ENCODE measurements at regions not wholly inside any gene's neighbourhood (a gene's known extent, or its start where the extent isn't known, plus 50 kb on each side); places are given as distances from the start of the nearest gene placed in this dataset.

GRCh38 chr2:16509042-16509441 lies 156.6 kb downstream of the CYRIA start:
- TF ChIP-seq CTCF (IDR thresholded peaks at IDR 0.05) = no peak
- peaks cover 64% of the 10 kb centered on the region for H3K27me3 Mint-ChIP-seq

GRCh38 chr2:16508490-16508851 lies 157.2 kb downstream of the CYRIA start:
- H3K27ac ChIP-seq (ENCODE audit: low read depth in 1 of 2, low read length in 2 of 2) = no peak overlapping the region
- peaks cover 20 to 40% of the 10 kb centered on the region in 2 experiments for H3K27me3 ChIP-seq (ENCODE audit: control insufficient read depth in 1 of 2, insufficient read depth in 2 of 2, low read length in 2 of 2)
- ChIA-PET POLR2A (no interaction called here), CTCF (no interaction called here)
- Mint-ChIP-seq H3K9me3 (no peaks in the 10 kb centered on the region), H3K4me1 (ENCODE audit: low read depth) (no peaks in the 10 kb centered on the region), H3K27me3 (peaks cover 65% of the 10 kb centered on the region), H3K27ac (no peak overlapping the region), H3K4me3 (no peak overlapping the region), H3K36me3 (ENCODE audit: low read depth) (no peaks in the 10 kb centered on the region)
- DNase-seq (no peak), ATAC-seq (ENCODE audit: poor library complexity) (no peak)
- H3K36me3 ChIP-seq (ENCODE audit: insufficient read depth, low read length) = no peaks in the 10 kb centered on the region
- H3K4me1 ChIP-seq (ENCODE audit: insufficient read depth, low read length) = no peaks in the 10 kb centered on the region
- no peak overlapping the region for H3K4me3 ChIP-seq (ENCODE audit: low read length)
- H3K9me3 ChIP-seq (ENCODE audit: control insufficient read depth in 1 of 2, insufficient read depth in 1 of 2, low read length in 2 of 2) = peaks cover 0 to 14% of the 10 kb centered on the region in 2 experiments
- TF ChIP-seq CTCF (IDR thresholded peaks at IDR 0.05) = no peak
- intact Hi-C loops (cut with DNase I, micrococcal nuclease) = no loop called here

More at GRCh38 chr2:16509042-16509441, 156.6 kb downstream of the CYRIA start:
- Mint-ChIP-seq H3K4me3 (no peak overlapping the region), H3K9me3 (no peaks in the 10 kb centered on the region), H3K4me1 (ENCODE audit: low read depth) (no peaks in the 10 kb centered on the region), H3K27ac (no peak overlapping the region), H3K36me3 (ENCODE audit: low read depth) (no peaks in the 10 kb centered on the region)
- DNase-seq (no peak), ATAC-seq (ENCODE audit: poor library complexity) (no peak)
- Histone ChIP-seq H3K27me3 (ENCODE audit: control insufficient read depth in 1 of 2, insufficient read depth in 2 of 2, low read length in 2 of 2) (peaks cover 20 to 40% of the 10 kb centered on the region in 2 experiments), H3K4me1 (ENCODE audit: insufficient read depth, low read length) (no peaks in the 10 kb centered on the region), H3K4me3 (ENCODE audit: low read length) (no peak overlapping the region), H3K36me3 (ENCODE audit: insufficient read depth, low read length) (no peaks in the 10 kb centered on the region), H3K9me3 (ENCODE audit: control insufficient read depth in 1 of 2, insufficient read depth in 1 of 2, low read length in 2 of 2) (peaks cover 0 to 14% of the 10 kb centered on the region in 2 experiments), H3K27ac (ENCODE audit: low read depth in 1 of 2, low read length in 2 of 2) (no peak overlapping the region)
- intact Hi-C loops (cut with DNase I, micrococcal nuclease) = no loop called here
- CTCF ChIA-PET = no interaction called here
- POLR2A ChIA-PET = no interaction called here

- POLR2A ChIA-PET = no interaction called here
- H3K4me3 ChIP-seq (ENCODE audit: low read length) = no peak overlapping the region
- Mint-ChIP-seq H3K27me3 (peaks cover 69% of the 10 kb centered on the region), H3K9me3 (no peaks in the 10 kb centered on the region), H3K36me3 (ENCODE audit: low read depth) (no peaks in the 10 kb centered on the region), H3K4me3 (no peak overlapping the region), H3K27ac (no peak overlapping the region), H3K4me1 (ENCODE audit: low read depth) (no peaks in the 10 kb centered on the region)
- intact Hi-C loops (cut with DNase I, micrococcal nuclease) = no loop called here
- peaks cover 0 to 14% of the 10 kb centered on the region in 2 experiments for H3K9me3 ChIP-seq (ENCODE audit: control insufficient read depth in 1 of 2, insufficient read depth in 1 of 2, low read length in 2 of 2)
- peaks cover 20 to 40% of the 10 kb centered on the region in 2 experiments for H3K27me3 ChIP-seq (ENCODE audit: control insufficient read depth in 1 of 2, insufficient read depth in 2 of 2, low read length in 2 of 2)
- CTCF ChIA-PET = no interaction called here
- peak in 2 of 14 experiments; percentile 12 to 20 for DNase-seq
- H3K27ac ChIP-seq (ENCODE audit: low read depth in 1 of 2, low read length in 2 of 2) = no peak overlapping the region
- no peak for ATAC-seq (ENCODE audit: poor library complexity)
- no peaks in the 10 kb centered on the region for H3K4me1 ChIP-seq (ENCODE audit: insufficient read depth, low read length)
- H3K36me3 ChIP-seq (ENCODE audit: insufficient read depth, low read length) = no peaks in the 10 kb centered on the region
- TF ChIP-seq CTCF (IDR thresholded peaks at IDR 0.05) = no peak
Measured at GRCh38 chr2:16507655-16508489, 157.8 kb downstream of the CYRIA start.
